Astrocyte (in vitro differentiated cells and primary cell): ENCODE measurements at regions not wholly inside any gene's neighbourhood (a gene's known extent, or its start where the extent isn't known, plus 50 kb on each side); places are given as distances from the start of the nearest gene placed in this dataset.

Experiments
- DNase-seq: peaks from one replicate; pipeline ENCODE4 v3.0.0-alpha.2; 2010; ENCODE audit warnings: low read depth
- FAIRE-seq: peaks from 2 replicates; lab custom pipeline; 2011; peaks lifted over from hg19 to GRCh38; lab: Jason Lieb, UNC
- H2AFZ ChIP-seq: 2 replicates; pipeline ENCODE4 v1.6.0; 2012; ENCODE audit warnings: low read depth, low read length, inconsistent platforms
- H3K27ac ChIP-seq: 2 replicates; pipeline ENCODE4 v1.5.1; 2011; ENCODE audit warnings: low read depth, low read length, inconsistent platforms
- H3K27me3 ChIP-seq: 2 replicates; pipeline ENCODE4 v1.6.0; 2011; ENCODE audit warnings: low read length, inconsistent platforms; ENCODE audit not compliant: insufficient read depth
- H3K36me3 ChIP-seq: 2 replicates; pipeline ENCODE4 v1.5.1; 2011; ENCODE audit warnings: low read length, inconsistent platforms; ENCODE audit not compliant: insufficient read depth
- H3K4me1 ChIP-seq: 2 replicates; pipeline ENCODE4 v1.5.1; 2011; ENCODE audit warnings: low read length, inconsistent platforms; ENCODE audit not compliant: insufficient read depth
- H3K4me2 ChIP-seq: 2 replicates; pipeline ENCODE4 v1.6.0; 2012; ENCODE audit warnings: low read length, inconsistent platforms
- H3K4me3 ChIP-seq: 2 replicates; pipeline ENCODE4 v1.5.1; 2011; ENCODE audit warnings: low read depth, mild to moderate bottlenecking, low read length, inconsistent platforms; ENCODE audit not compliant: insufficient read depth
- H3K79me2 ChIP-seq: 2 replicates; pipeline ENCODE4 v1.6.0; 2012; ENCODE audit warnings: mild to moderate bottlenecking, low read length, inconsistent platforms; ENCODE audit not compliant: insufficient read depth
- H3K9ac ChIP-seq: 2 replicates; pipeline ENCODE4 v1.6.0; 2012; ENCODE audit warnings: mild to moderate bottlenecking, low read length, inconsistent platforms
- H3K9me3 ChIP-seq: 2 replicates; pipeline ENCODE4 v1.5.1; 2012; ENCODE audit warnings: low read depth, mild to moderate bottlenecking, low read length, inconsistent platforms; ENCODE audit not compliant: insufficient read depth
- H4K20me1 ChIP-seq: 2 replicates; pipeline ENCODE4 v1.6.0; 2012; ENCODE audit warnings: low read length, inconsistent platforms; ENCODE audit not compliant: insufficient read depth
- H3K27ac Mint-ChIP-seq: one replicate; pipeline ENCODE4 v1.8.0; 2021; ENCODE audit warnings: mild to moderate bottlenecking, mixed read lengths; ENCODE audit not compliant: unreplicated experiment
- H3K27me3 Mint-ChIP-seq: one replicate; pipeline ENCODE4 v1.8.0; 2021; ENCODE audit warnings: low read depth, mixed read lengths; ENCODE audit not compliant: unreplicated experiment
- H3K36me3 Mint-ChIP-seq: one replicate; pipeline ENCODE4 v1.8.0; 2021; ENCODE audit warnings: low read depth, mixed read lengths; ENCODE audit not compliant: unreplicated experiment
- H3K4me1 Mint-ChIP-seq: one replicate; pipeline ENCODE4 v1.8.0; 2021; ENCODE audit warnings: low read depth, mixed read lengths; ENCODE audit not compliant: unreplicated experiment
- H3K4me3 Mint-ChIP-seq: one replicate; pipeline ENCODE4 v1.8.0; 2021; ENCODE audit warnings: mild to moderate bottlenecking, moderate library complexity, mixed read lengths; ENCODE audit not compliant: unreplicated experiment
- H3K9me3 Mint-ChIP-seq: one replicate; pipeline ENCODE4 v1.8.0; 2021; ENCODE audit warnings: mild to moderate bottlenecking, mixed read lengths; ENCODE audit not compliant: unreplicated experiment
- EZH2 ChIP-seq: IDR thresholded peaks from 2 replicates; pipeline ENCODE4 v1.6.1; 2012; ENCODE audit warnings: mild to moderate bottlenecking, low read length, inconsistent platforms; ENCODE audit not compliant: insufficient read depth
- TF ChIP-seq, protein P1 (sequence below): IDR thresholded peaks from 2 replicates; pipeline ENCODE4 v1.5.1; 2011; ENCODE audit warnings: low read depth, mild to moderate bottlenecking, inconsistent platforms, low read length, moderate library complexity; ENCODE audit not compliant: insufficient read depth

- H3K4me2 ChIP-seq, result peak overlapping the region; percentile 52
Observed at GRCh38 chr13:34207872-34208271, 389.9 kb downstream of the RFC3 start.

DNA sequence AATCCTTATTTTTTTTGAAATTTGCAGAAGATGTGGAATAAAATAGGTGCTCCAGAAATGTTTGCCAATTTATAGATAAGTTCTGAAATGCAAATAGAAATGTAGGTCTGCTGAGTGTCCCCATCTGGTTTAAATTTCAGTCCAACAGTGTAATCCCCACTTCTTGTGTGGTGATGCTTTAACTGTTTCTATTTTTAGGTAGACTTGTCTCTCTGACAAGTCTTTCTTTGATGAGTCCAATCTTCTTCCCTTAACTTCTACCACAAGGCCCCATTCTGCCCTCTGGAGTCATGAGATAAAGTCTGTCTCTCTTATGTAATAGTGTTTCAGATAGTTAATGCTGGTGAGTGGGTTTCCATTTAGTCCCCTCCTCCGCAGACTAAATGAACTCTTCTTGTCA, 390.4 kb downstream of the RFC3 start:
- Mint-ChIP-seq H3K4me1 (peaks cover 25% of the 10 kb centered on the region), H3K9me3 (no peaks in the 10 kb centered on the region), H3K27me3 (no peaks in the 10 kb centered on the region), H3K36me3 (no peaks in the 10 kb centered on the region), H3K4me3 (no peak overlapping the region), H3K27ac (peak overlapping the region; percentile 48)
- Histone ChIP-seq H3K36me3 (no peaks in the 10 kb centered on the region), H4K20me1 (no peaks in the 10 kb centered on the region), H3K27ac (peak overlapping the region; percentile 27), H3K4me1 (peaks cover 19% of the 10 kb centered on the region), H3K4me3 (no peak overlapping the region), H3K4me2 (peak overlapping the region; percentile 52), H3K27me3 (no peaks in the 10 kb centered on the region), H2AFZ (peak overlapping the region; percentile 23), H3K79me2 (no peaks in the 10 kb centered on the region), H3K9me3 (no peaks in the 10 kb centered on the region), H3K9ac (no peak overlapping the region)
- FAIRE-seq (no peak), DNase-seq (peak; percentile 53)
- TF ChIP-seq, protein P1, sequence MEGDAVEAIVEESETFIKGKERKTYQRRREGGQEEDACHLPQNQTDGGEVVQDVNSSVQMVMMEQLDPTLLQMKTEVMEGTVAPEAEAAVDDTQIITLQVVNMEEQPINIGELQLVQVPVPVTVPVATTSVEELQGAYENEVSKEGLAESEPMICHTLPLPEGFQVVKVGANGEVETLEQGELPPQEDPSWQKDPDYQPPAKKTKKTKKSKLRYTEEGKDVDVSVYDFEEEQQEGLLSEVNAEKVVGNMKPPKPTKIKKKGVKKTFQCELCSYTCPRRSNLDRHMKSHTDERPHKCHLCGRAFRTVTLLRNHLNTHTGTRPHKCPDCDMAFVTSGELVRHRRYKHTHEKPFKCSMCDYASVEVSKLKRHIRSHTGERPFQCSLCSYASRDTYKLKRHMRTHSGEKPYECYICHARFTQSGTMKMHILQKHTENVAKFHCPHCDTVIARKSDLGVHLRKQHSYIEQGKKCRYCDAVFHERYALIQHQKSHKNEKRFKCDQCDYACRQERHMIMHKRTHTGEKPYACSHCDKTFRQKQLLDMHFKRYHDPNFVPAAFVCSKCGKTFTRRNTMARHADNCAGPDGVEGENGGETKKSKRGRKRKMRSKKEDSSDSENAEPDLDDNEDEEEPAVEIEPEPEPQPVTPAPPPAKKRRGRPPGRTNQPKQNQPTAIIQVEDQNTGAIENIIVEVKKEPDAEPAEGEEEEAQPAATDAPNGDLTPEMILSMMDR, result no peak
- TF ChIP-seq EZH2, result no peak

More at GRCh38 chr13:34207872-34208271, 389.9 kb downstream of the RFC3 start:
- DNase-seq (no peak), FAIRE-seq (peak; percentile 20)
- H3K4me3 ChIP-seq, result no peak overlapping the region
- H3K36me3 Mint-ChIP-seq, result no peaks in the 10 kb centered on the region
- H3K4me1 Mint-ChIP-seq, result peaks cover 25% of the 10 kb centered on the region
- H4K20me1 ChIP-seq, result no peaks in the 10 kb centered on the region
- H3K27ac Mint-ChIP-seq, result peak overlapping the region; percentile 48
- H3K27ac ChIP-seq, result peak overlapping the region; percentile 27
- no peaks in the 10 kb centered on the region for H3K36me3 ChIP-seq
- H3K27me3 ChIP-seq, result no peaks in the 10 kb centered on the region
- H3K4me1 ChIP-seq, result peaks cover 19% of the 10 kb centered on the region
- no peak overlapping the region for H3K4me3 Mint-ChIP-seq
- peak overlapping the region; percentile 29 for H2AFZ ChIP-seq
- no peaks in the 10 kb centered on the region for H3K9me3 ChIP-seq
- TF ChIP-seq EZH2, result no peak
- TF ChIP-seq, protein P1, result no peak
- H3K27me3 Mint-ChIP-seq, result no peaks in the 10 kb centered on the region
- no peaks in the 10 kb centered on the region for H3K79me2 ChIP-seq
- peak overlapping the region; percentile 31 for H3K9ac ChIP-seq
- H3K9me3 Mint-ChIP-seq, result no peaks in the 10 kb centered on the region

GRCh38 chr13:34210341-34210740, 392.4 kb downstream of the RFC3 start:
- Mint-ChIP-seq H3K4me1 (peaks cover 30% of the 10 kb centered on the region), H3K27ac (no peak overlapping the region), H3K9me3 (no peaks in the 10 kb centered on the region), H3K4me3 (no peak overlapping the region), H3K27me3 (no peaks in the 10 kb centered on the region), H3K36me3 (no peaks in the 10 kb centered on the region)
- no peak overlapping the region for H3K27ac ChIP-seq
- no peaks in the 10 kb centered on the region for H3K9me3 ChIP-seq
- no peaks in the 10 kb centered on the region for H3K36me3 ChIP-seq
- no peak overlapping the region for H3K4me3 ChIP-seq
- no peaks in the 10 kb centered on the region for H3K27me3 ChIP-seq
- no peak for TF ChIP-seq EZH2
- TF ChIP-seq, protein P1, result no peak
- no peaks in the 10 kb centered on the region for H4K20me1 ChIP-seq
- peaks cover 19% of the 10 kb centered on the region for H3K4me1 ChIP-seq
- no peak overlapping the region for H3K4me2 ChIP-seq
- FAIRE-seq, result no peak
- no peak overlapping the region for H3K9ac ChIP-seq
- no peak overlapping the region for H2AFZ ChIP-seq
- no peaks in the 10 kb centered on the region for H3K79me2 ChIP-seq
- DNase-seq, result no peak
